GM23338 (cell line): ENCODE measurements at regions not wholly inside any gene's neighbourhood (a gene's known extent, or its start where the extent isn't known, plus 50 kb on each side); places are given as distances from the start of the nearest gene placed in this dataset.

ENCODE experiments used
- ATAC-seq: fragments of 200-7000 bp; cut with Tn5 transposase; 3 replicates; pipeline ENCODE4 v1.9.1; 2020
- DNase-seq: peaks from one replicate; pipeline ENCODE4 v3.0.0-alpha.2; 2015; ENCODE audit warnings: low spot score
- H2AFZ ChIP-seq: fragments of 200-600 bp; sonication (generic); 2 replicates; pipeline ENCODE4 v1.8.0; 2016; ENCODE audit warnings: antibody characterized with exemption, mild to moderate bottlenecking, moderate library complexity
- H3F3A ChIP-seq: fragments of 200-600 bp; sonication (generic); replicated peaks from 2 replicates; pipeline ENCODE4 v1.8.0; 2017; ENCODE audit warnings: antibody characterized with exemption, mixed run types, low read depth
- H3K27ac ChIP-seq: fragments of 200-600 bp; sonication (generic); 2 replicates; pipeline ENCODE4 v1.6.1; 2016; ENCODE audit warnings: low read depth
- H3K27me3 ChIP-seq: fragments of 200-600 bp; sonication (generic); 2 replicates; pipeline ENCODE4 v1.8.0; 2016; ENCODE audit warnings: mild to moderate bottlenecking, mixed run types, moderate library complexity; ENCODE audit not compliant: insufficient read depth
- H3K36me3 ChIP-seq: fragments of 200-600 bp; sonication (generic); 2 replicates; pipeline ENCODE4 v1.8.0; 2016; ENCODE audit warnings: mild to moderate bottlenecking; ENCODE audit not compliant: insufficient read depth
- H3K4me1 ChIP-seq: fragments of 200-600 bp; sonication (generic); 2 replicates; pipeline ENCODE4 v1.8.0; 2016; ENCODE audit warnings: mild to moderate bottlenecking, moderate library complexity; ENCODE audit not compliant: insufficient read depth
- H3K4me2 ChIP-seq: fragments of 200-600 bp; sonication (generic); 2 replicates; pipeline ENCODE4 v1.7.1; 2017; ENCODE audit warnings: mixed run types
- H3K4me3 ChIP-seq: fragments of 200-600 bp; sonication (generic); 2 replicates; pipeline ENCODE4 v1.6.1; 2016; ENCODE audit warnings: mixed run types
- H3K79me2 ChIP-seq: fragments of 200-600 bp; sonication (generic); replicated peaks from 2 replicates; pipeline ENCODE4 v1.8.0; 2017; ENCODE audit warnings: mild to moderate bottlenecking; ENCODE audit not compliant: insufficient read depth
- H3K9me2 ChIP-seq: fragments of 200-600 bp; sonication (generic); 2 replicates; pipeline ENCODE4 v1.8.0; 2017; ENCODE audit not compliant: insufficient read depth
- H4K20me1 ChIP-seq: fragments of 200-600 bp; sonication (generic); replicated peaks from 2 replicates; pipeline ENCODE4 v1.8.0; 2017; ENCODE audit warnings: mild to moderate bottlenecking; ENCODE audit not compliant: insufficient read depth
- H3K27ac Mint-ChIP-seq: 2 replicates; pipeline ENCODE4 v1.8.0; 2020; ENCODE audit warnings: inconsistent platforms, mild to moderate bottlenecking, moderate library complexity, mixed read lengths
- H3K27me3 Mint-ChIP-seq: 3 replicates; pipeline ENCODE4 v1.8.0; 2022; ENCODE audit warnings: low read depth, mild to moderate bottlenecking, moderate library complexity, mixed read lengths, inconsistent platforms; ENCODE audit not compliant: insufficient read depth, poor library complexity
- H3K36me3 Mint-ChIP-seq: 3 replicates; pipeline ENCODE4 v1.8.0; 2021; ENCODE audit warnings: low read depth, mild to moderate bottlenecking, inconsistent platforms, moderate library complexity, mixed read lengths
- H3K4me1 Mint-ChIP-seq: 3 replicates; pipeline ENCODE4 v1.8.0; 2020; ENCODE audit warnings: mild to moderate bottlenecking, inconsistent platforms, mixed read lengths
- H3K4me3 Mint-ChIP-seq: 3 replicates; pipeline ENCODE4 v1.8.0; 2021; ENCODE audit warnings: moderate library complexity, mild to moderate bottlenecking, inconsistent platforms, mixed read lengths
- H3K9me3 Mint-ChIP-seq: 3 replicates; pipeline ENCODE4 v1.8.0; 2020; ENCODE audit warnings: moderate library complexity, mild to moderate bottlenecking, inconsistent platforms, mixed read lengths
- CREB1 ChIP-seq: fragments of 250-450 bp; sonication (Bioruptor Pico); IDR thresholded peaks from 2 replicates; pipeline ENCODE4 v1.5.0; 2020; ENCODE audit warnings: low read depth, mild to moderate bottlenecking, moderate library complexity
- CTCF ChIP-seq, 2 experiments: fragments of 200-600 bp in 1 of 2; sonication (generic) in 1 of 2; conservative IDR thresholded peaks; 2 replicates each; pipeline versions ENCODE4 v1.5.1 to v1.6.1; 2016 to 2017; ENCODE audit warnings: antibody characterized with exemption in 2 of 2, low read depth in 2 of 2, mild to moderate bottlenecking in 2 of 2, moderate library complexity in 1 of 2
- ETS1 ChIP-seq: IDR thresholded peaks from 2 replicates; pipeline ENCODE4 v1.6.1; 2016; ENCODE audit warnings: antibody characterized with exemption
- EZH2 ChIP-seq: fragments of 200-600 bp; sonication (generic); IDR thresholded peaks from one replicate; pipeline ENCODE4 v1.8.0; 2017; ENCODE audit warnings: antibody characterized with exemption, mild to moderate bottlenecking, low read depth; ENCODE audit not compliant: unreplicated experiment
- EZH2phosphoT487 ChIP-seq: fragments of 200-600 bp; sonication (generic); IDR thresholded peaks from one replicate; pipeline ENCODE4 v1.8.1; 2018; ENCODE audit warnings: antibody characterized with exemption; ENCODE audit not compliant: unreplicated experiment
- NANOG ChIP-seq: IDR thresholded peaks from 2 replicates; pipeline ENCODE4 v1.6.1; 2016; ENCODE audit warnings: antibody characterized with exemption, borderline replicate concordance
- POLR2AphosphoS5 ChIP-seq: IDR thresholded peaks from 2 replicates; pipeline ENCODE4 v1.6.1; 2016; ENCODE audit warnings: antibody characterized with exemption, low read depth
- STAT1 ChIP-seq: IDR thresholded peaks from one replicate; pipeline ENCODE4 v1.6.1; 2016; ENCODE audit warnings: antibody characterized with exemption; ENCODE audit not compliant: unreplicated experiment
- ZNF114 ChIP-seq: fragments of 250-450 bp; sonication (Bioruptor Pico); IDR thresholded peaks from 2 replicates; pipeline ENCODE4 v1.5.0; 2020; ENCODE audit warnings: mild to moderate bottlenecking, moderate library complexity
- ZNF331 ChIP-seq: fragments of 250-450 bp; sonication (Bioruptor Pico); IDR thresholded peaks from 2 replicates; pipeline ENCODE4 v1.5.0; 2020; ENCODE audit warnings: low read depth, mild to moderate bottlenecking, moderate library complexity
- ZNF462 ChIP-seq: fragments of 250-450 bp; sonication (Bioruptor Pico); IDR thresholded peaks from 2 replicates; pipeline ENCODE4 v1.5.0; 2020; ENCODE audit warnings: mild to moderate bottlenecking, moderate library complexity

- H3K27ac Mint-ChIP-seq: no peak overlapping the region
- no peak overlapping the region for H3K27ac ChIP-seq
- H3K4me1 Mint-ChIP-seq: no peaks in the 10 kb centered on the region
- H3K9me3 Mint-ChIP-seq: peaks cover 95% of the 10 kb centered on the region
- H3K36me3 Mint-ChIP-seq: peaks cover 30% of the 10 kb centered on the region
- H3K27me3 Mint-ChIP-seq: peaks cover 9% of the 10 kb centered on the region
- H3K4me3 Mint-ChIP-seq: no peak overlapping the region
- H2AFZ ChIP-seq: no peak overlapping the region
- H4K20me1 ChIP-seq: no peaks in the 10 kb centered on the region
- H3K4me2 ChIP-seq: no peak overlapping the region
- ATAC-seq (no peak), DNase-seq (no peak)
- H3K27me3 ChIP-seq: no peaks in the 10 kb centered on the region
- no peaks in the 10 kb centered on the region for H3F3A ChIP-seq
- H3K36me3 ChIP-seq: no peaks in the 10 kb centered on the region
- no peaks in the 10 kb centered on the region for H3K79me2 ChIP-seq
- no peak for TF ChIP-seq EZH2
- no peaks in the 10 kb centered on the region for H3K9me2 ChIP-seq
- no peaks in the 10 kb centered on the region for H3K4me1 ChIP-seq
- no peak overlapping the region for H3K4me3 ChIP-seq
Observed at GRCh38 chr18:78688916-78689315, 290.7 kb upstream of the SALL3 start.

- no peak for DNase-seq
- H3F3A ChIP-seq: no peaks in the 10 kb centered on the region
- no peaks in the 10 kb centered on the region for H4K20me1 ChIP-seq
- H3K9me2 ChIP-seq: no peaks in the 10 kb centered on the region
- no peaks in the 10 kb centered on the region for H3K27me3 ChIP-seq
- H3K4me2 ChIP-seq: no peak overlapping the region
- H3K36me3 ChIP-seq: no peaks in the 10 kb centered on the region
- no peak for ATAC-seq
- H3K4me3 ChIP-seq: no peak overlapping the region
- Mint-ChIP-seq H3K4me1 (no peaks in the 10 kb centered on the region), H3K36me3 (peaks cover 28% of the 10 kb centered on the region), H3K27ac (no peak overlapping the region), H3K4me3 (no peak overlapping the region), H3K9me3 (peaks cover 95% of the 10 kb centered on the region), H3K27me3 (peaks cover 9% of the 10 kb centered on the region)
- no peaks in the 10 kb centered on the region for H3K4me1 ChIP-seq
- no peak overlapping the region for H2AFZ ChIP-seq
- no peaks in the 10 kb centered on the region for H3K79me2 ChIP-seq
- H3K27ac ChIP-seq: no peak overlapping the region
- TF ChIP-seq ZNF331 (CRISPR knock-in tag) (no peak), ZNF114 (CRISPR knock-in tag) (no peak), EZH2 (no peak), STAT1 (no peak), ETS1 (no peak), ZNF462 (CRISPR knock-in tag) (no peak), CTCF (conservative IDR thresholded peaks at IDR 0.05; ENCODE audit: low read depth in 2 of 2) (no peak), CREB1 (no peak), NANOG (no peak), POLR2AphosphoS5 (no peak), EZH2phosphoT487 (no peak)
Observed at GRCh38 chr18:78689606-78690005, 290.0 kb upstream of the SALL3 start.
